Nucleus accumbens (tissue), 56 donors: ENCODE measurements at regions not wholly inside any gene's neighbourhood (a gene's known extent, or its start where the extent isn't known, plus 50 kb on each side); places are given as distances from the start of the nearest gene placed in this dataset.
"Not testable (repeated sequence)": the region's sequence is repeated elsewhere in the genome, so short reads cannot be mapped to it uniquely, and the experiment has no call there.

Source experiments
- DNase-seq, 56 donors: peaks; one replicate each; lab custom pipeline; 2025; lab: John Stamatoyannopoulos, UW

DNA sequence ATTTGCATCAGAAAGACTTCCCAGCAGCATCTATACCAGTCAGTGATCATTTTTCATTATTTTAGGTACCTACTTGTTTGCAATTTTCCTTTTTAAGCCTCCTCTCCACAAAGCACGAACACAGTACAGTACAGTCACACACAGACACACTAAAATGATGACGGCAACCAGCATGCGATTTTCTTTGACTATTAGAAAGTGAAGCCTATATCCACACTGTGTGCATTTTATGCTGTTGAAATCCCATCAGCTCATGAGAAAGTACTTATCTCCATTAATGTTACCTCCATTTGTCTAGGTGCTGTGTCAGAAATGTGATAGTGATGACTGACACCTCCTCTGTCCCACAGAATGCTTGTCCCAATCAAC, 294.7 kb upstream of the MEIS2 start:
- DNase-seq: peak in 1 of 56 donors; percentile 1

DNA sequence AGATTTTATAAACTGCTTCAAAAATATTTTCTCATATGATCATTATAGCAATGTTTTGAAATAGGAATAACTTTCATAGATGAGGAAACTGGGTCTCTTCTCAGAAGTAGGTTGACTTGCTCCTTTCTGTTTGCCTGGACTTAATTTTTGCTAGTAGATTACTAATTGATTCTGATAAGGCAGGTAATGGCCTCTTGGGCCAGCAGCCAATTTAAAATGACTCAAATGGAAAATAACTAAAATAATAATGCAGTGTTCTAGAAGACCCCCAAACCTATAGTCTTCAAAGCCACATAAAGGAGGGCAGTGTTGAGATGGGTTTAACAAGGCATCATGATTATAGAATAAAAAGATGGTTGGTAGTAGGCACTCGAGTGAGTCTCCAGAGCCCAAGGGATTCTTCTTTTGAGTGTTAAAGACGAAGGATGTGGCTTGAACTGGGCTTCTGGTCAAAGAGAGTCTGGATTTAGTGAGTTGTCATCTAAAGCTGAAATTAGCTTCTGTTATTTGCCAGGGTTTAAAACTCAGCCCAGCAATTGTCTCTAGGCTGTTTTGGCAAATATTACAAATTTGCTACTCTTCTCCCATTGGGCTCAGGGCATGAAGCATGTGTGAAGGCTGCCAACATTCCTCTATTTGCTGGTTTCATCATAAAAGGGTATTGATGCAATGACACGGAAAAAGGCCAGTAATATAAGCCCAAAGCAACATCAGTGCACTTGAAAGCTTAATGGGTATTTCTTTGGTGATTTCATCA, 297.1 kb upstream of the MEIS2 start:
- no peak for DNase-seq

DNA sequence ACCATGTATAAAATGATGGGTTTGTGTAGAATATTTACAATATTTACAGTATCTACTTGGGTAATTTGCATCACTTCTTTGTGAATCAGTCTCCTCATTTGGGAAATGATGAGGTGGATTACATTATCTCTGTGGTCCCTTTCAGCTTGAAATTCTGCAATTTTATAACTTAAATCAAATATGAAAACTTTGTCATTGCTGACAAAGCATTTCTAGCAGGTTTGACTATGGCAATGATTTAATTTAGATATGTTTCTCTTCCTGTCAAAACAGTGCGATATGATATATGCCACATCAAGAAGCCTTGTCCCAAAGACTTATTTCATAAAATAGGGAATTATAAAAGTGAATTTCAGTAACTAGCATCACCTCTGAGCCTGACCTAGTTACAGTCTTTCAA, 315.8 kb upstream of the MEIS2 start:
- DNase-seq: no peak

DNA sequence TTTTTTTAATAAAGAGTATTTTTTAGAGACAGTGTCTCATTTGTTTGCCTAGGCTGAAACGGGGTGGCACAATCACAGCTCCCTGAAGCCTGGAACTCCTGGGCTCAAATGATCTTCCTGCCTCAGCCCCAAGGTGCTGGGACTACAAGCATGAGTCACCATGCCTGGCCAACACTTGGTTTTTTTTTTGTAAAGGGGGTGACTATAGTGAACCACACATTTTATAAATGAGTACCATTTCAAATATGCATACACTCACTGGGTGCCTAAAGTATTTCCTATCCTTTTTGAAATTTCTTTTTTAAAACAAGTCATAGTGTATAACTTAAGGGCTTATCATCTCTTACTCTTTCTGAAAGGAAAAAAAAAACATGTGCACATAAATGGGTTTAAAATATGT, 325.2 kb upstream of the MEIS2 start:
- no peak for DNase-seq

DNA sequence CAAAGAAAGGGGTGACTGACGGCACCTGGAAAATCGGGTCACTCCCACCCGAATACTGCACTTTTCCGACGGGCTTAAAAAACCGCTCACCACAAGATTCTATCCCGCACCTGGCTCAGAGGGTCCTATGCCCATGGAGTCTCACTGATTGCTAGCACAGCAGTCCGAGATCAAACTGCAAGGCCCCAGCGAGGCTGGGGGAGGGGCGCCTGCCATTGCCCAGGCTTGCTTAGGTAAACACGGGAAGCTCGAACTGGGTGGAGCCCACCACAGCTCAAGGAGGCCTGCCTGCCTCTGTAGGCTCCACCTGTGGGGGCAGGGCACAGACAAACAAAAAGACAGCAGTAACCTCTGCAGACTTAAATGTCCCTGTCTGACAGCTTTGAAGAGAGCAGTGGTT, 327.0 kb upstream of the MEIS2 start:
- not testable (repeated sequence) for DNase-seq

DNA sequence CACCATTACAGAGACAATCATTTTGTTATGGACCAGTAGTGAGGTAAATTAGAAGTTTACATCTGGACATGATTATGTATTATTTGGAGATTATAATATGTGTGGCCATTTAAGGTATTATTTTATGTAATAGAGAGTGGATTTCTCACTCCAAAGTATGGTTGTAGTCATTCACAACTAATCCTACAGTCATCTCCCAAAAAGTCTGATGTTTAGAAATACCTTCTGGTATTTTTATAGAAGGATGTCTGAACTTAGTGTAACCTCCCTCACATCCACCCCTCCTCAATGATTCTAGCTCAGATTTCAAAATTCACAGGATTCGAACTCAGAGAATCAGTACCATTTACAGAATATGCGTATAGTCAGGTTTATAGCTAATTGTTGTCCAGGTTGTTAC, 346.6 kb upstream of the MEIS2 start:
- DNase-seq: no peak

DNA sequence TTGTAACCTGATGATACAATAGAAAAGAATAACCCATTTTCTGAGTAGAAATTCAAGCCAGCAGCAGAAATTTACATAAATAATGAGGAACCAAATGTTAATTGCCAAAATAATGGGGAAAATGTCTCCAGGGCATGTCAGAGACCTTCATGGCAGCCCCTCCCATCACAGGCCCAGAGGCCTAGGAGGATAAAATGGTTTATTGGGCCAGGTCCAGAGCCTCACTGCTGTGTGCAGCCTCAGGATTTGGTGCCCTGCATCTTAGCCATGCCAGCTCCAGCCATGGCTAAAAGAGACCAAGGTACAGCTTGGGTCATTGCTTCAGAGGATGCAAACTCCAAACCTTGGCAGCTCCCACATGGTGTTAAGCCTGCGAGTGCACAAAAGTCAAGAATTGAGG, 352.1 kb upstream of the MEIS2 start:
- no peak for DNase-seq

DNA sequence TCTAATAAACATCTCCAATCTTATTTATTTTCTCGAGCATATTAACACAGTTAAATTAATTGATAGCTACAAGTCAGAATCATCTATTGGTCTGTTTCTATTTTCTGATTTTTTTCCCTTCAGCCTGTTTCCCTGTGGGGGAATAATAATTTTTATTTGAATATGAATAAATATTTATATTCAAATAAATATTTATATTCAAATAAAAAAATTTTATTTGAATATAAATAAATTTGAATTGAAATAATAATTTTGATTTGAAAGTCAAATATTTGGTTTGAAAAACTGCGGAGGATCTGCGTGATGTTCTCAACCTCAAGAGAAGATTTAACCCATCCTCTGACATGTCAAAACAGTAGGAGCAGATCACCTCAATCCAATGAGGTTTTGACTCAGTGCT, 380.1 kb upstream of the MEIS2 start:
- DNase-seq: no peak

DNA sequence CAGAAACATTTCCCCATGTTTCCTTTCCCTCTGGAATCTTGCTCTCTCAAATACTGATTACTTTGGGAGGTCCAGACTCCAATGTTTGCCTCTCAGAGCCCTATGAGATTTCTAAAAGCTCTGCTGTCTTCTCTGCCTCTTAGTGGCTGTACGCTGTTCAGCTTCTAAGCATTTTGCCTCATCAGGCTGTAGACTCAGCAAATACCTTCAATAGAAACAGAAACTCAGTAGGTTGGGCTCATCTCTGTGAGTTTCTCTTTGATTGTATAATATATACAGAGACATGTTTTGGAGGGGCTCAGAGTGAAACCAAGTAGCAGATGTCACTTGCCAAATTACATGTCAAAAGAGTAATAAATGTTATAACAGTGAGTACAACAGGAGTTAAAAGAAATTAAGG, 380.8 kb upstream of the MEIS2 start:
- no peak for DNase-seq

DNA sequence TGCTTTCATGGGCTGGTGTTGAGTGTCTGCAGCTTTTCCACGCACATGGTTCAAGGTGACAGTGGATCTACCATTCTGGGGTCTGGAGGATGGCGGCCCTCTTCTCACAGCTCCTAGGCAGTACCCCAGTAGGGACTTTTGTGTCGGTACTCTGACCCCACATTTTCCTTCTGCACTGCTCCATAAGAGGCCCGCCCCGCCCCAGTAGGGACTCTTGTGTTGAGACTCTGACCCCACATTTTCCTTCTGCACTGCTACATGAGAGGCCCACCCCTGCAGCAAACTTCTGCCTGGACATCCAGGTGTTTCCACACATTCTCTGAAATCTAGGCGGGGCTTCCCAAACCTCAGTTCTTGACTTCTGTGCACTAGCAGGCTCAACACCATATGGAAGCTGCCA, 383.4 kb upstream of the MEIS2 start:
- DNase-seq: no peak

DNA sequence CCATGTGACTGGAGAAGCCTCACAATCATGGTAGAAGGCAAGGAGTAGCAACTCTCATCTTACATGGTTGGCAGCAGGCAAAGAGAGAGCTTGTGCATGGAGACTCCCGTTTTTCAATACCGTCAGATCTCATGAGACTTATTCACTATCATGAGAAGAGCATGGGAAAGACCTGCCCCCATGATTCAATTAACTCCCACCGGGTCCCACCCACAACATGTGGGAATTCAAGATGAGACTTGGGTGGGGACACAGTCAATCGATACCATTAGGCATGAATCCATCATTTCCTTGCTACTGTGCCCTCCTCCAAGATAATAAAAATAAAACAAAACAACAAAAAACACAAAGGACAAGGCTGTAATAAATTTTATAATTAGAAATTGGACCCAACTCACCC, 384.7 kb upstream of the MEIS2 start:
- peak in 4 of 56 donors; percentile 2 to 12 (median 6) for DNase-seq

DNA sequence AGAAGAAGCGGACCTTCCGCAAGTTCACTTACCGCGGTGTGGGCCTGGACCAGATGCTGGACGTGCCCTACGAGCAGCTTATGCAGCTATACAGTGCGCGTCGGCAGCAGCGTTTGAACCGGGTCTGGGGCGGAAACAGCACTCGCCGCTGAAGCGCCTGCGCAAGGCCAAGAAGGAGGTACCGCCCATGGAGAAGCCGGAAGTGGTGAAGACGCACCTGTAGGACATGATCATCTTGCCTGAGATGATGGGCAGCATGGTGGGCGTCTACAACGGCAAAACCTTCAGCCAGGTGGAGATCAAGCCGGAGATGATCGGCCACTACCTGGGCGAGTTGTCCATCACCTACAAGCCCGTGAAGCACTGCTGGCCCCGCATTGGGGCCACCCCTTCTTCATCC, 390.4 kb upstream of the MEIS2 start:
- DNase-seq: no peak

DNA sequence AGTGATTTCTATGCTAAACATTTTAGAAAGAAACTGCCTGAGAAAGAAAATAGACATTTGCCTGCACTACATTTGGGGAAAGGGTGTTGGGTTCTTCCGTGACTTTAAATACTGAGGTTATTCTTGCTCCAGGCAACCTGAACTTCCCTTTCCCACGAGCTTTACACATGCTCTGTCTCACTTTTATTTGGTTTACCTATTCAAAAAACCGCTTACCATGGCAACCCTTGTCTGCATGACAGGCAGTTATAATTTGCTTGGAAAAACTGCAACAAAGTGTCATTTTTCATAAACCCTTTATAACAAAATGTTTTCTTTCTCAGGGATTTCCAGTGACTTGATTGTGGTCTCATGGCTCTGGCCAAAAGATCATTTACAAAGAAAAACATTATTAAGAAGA, 416.3 kb upstream of the MEIS2 start:
- DNase-seq: peak in 1 of 56 donors; percentile 13

DNA sequence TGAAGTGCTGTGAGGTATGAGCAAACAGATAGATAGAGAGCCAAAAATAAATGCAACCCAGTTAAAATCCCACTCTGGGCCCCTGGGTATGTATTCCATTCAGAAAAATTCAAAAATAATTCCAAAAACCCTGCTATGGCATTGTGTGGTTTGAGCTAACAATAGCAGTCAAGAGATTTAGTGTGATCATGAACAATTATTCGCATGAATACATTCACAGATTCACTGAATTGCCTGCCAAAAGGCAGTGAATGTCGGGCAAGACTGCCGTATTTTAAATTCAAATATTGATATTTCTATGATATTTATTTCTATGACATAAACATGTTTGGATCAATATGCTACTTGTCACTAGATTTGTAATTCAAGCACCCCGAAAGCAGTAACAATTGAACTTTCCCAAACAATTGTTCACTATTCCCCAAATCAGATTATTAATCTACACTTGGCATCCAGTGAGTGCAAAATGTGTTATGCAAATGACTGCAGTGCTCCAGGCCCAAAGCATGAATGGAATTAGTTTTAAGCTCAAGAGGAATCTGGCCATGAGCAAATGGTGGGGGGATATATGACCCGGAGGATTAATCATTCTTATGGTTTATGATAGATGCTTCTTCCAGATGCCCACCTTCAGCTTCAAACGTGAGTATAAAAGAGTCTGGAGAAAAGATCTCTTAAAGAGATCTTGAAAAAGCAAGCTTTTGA, 417.0 kb upstream of the MEIS2 start:
- no peak for DNase-seq

DNA sequence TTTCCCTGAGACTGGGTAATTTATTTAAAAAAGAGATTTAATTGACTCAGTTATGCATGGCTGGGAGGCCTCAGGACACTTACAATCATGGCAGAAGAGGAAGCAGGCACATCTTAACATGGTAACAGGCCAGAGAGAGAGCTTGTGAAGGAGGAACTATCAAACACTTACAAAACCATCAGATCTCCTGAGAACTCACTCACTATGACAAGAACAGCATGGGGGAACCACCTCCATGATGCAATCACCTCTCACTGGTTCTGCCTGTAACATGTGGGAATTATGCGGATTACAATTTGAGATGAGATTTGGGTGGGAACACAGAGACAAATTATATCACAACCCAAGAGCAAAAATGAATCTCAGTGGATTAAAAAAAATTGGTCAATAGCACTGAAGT, 416.0 kb upstream of the TMCO5A start:
- DNase-seq: no peak

DNA sequence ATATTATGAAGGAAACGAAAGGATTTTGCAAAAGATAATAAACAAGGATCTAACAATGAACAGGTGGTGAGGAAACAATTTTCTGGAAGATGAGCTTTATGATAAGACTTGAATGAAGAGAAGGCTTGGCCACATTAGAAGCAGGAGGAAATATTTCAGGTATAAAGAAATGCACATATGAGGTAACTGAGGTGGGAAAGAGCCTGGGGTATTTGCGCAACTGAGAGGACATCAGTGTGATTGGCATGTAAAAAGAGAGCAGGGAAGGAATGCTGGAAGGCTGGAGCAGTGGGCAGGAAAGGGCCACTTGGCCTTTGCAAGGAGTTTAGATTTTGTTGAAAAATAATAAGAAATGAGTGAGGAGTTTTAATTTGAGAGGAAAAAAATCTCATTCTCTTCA, 414.4 kb upstream of the TMCO5A start:
- DNase-seq: no peak

DNA sequence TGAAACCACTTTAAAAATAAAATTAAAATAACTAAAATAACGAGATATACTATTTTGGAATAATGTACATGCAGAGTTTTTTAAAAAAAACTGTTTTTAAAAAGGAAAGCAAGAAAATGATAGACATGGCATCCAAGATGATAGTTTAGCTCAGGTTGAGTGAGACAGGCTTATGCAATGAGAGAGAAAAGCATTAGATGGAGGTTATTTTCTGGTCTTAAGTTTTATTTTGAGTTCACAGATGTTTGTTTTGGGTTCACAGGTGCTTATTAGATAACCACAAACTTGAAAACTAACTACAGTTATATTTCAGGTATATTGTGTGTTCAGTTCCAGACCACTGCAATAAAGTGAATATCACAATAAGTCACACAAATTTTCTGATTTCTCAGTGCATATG, 413.6 kb upstream of the TMCO5A start:
- no peak for DNase-seq

DNA sequence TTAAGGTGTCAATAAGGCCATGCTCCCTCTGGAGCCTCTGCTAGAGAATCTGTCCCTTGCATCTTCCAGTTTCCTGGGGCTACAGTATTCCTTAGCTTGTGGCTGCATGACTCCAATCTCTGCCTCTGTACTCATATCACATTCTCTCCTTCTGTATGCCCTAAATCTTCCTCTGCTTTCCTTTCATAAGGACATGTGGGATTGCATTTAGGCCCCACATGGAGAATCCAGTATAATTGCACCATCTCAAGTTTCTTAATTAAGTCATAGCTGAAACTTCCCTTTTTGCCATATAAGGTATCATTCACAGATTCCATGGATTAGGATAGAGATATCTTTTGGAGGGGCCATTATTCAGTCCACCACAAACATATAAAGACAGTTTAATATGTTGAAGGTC, 409.8 kb upstream of the TMCO5A start:
- DNase-seq: no peak

DNA sequence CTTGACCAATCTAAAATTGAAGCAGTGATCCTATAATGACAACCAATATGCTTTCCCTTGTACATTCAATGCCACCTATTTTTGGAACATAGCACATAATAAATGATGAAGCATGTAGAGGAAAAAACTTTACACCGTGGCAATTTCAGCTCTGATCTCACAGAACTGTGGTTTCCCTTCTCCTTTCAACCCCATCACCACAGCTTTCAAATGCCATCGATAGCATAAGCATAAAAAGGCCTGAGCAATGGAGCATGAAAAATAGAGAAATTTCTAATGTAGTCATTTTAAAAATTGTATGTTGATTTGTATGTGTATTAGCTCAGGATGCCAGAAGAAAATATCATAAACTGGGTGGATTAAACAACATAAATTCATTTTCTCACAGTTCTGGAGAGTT, 406.0 kb upstream of the TMCO5A start:
- DNase-seq: no peak

DNA sequence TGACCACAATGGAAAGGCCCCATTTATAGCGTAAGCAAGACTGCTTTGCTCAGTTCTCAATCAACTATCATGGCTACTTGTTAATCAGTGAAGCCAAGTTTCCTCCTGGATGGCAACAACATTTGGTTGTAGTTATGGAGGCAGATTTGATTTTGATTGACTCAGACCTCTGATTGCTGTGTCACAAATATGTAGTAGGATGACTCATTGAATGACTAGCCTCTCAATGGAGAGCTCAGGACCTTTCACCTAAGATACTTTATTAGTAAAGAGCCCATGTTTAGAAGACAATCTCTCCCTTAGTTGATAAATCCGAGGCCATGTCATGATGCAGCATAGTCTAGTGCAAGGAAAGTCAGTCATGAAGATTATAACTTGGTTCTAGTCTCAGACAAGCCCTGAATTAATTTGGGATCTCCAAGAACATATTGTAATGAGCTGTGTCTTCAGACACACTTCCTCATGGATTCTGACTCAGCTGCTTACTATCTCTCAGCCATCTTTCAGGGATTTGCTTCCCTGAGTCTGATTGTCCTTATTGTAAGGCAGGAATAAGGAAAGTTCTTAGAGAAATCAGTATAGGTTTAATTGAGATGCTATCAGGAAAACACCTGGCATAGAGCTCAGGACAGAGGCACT, 397.4 kb upstream of the TMCO5A start:
- no peak for DNase-seq

DNA sequence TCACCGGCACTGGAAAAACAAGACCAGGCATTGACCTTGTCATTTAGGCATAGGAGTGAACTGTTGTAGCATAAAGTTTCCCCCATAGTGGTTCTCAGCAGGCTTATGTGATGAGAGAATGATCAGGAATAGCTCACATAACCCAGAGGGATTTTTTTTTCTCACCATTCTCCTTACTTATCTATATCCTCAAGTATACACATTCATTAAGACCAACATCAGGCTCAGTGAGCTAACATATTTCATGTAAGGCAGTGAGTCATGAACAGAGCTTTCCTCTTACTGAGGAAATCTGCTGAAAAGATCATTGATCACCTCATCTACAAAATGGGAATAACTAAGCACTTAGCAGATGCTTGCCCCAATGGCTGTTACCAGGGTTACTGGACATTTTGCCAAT, 396.6 kb upstream of the TMCO5A start:
- no peak for DNase-seq

DNA sequence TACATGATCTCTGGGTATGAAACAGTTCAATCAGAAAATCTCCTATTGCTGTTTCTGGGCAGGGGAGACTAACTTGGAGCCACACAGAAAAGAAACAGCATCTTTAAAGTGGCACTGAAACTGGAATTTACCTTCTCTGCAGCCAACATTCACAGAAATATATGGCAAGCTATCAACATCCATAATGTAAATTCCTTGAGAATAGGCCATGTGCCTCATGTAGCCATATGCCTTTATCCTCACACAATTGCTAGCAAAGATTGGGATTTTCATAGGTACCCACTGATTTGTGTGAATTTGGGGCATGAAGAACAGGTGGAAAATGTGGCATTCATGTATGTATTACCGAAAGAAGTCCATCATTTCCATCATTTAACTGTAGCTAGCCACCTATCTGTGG, 386.3 kb upstream of the TMCO5A start:
- DNase-seq: no peak
